ENCODE measurements at regions not wholly inside any gene's neighbourhood (a gene's known extent, or its start where the extent isn't known, plus 50 kb on each side); places are given as distances from the start of the nearest gene placed in this dataset.
"Not testable (repeated sequence)": the region's sequence is repeated elsewhere in the genome, so short reads cannot be mapped to it uniquely, and the experiment has no call there.

GRCh38 chr5:163917747-163918146 is 412.3 kb downstream of the MAT2B start:
- no peaks in the 10 kb centered on the region for H3K4me1 Mint-ChIP-seq (ENCODE audit: low read depth)
- H3K4me3 Mint-ChIP-seq = no peak overlapping the region
- no peaks in the 10 kb centered on the region for H3K36me3 Mint-ChIP-seq
- H3K27ac Mint-ChIP-seq = no peak overlapping the region
- no peaks in the 10 kb centered on the region for H3K27me3 Mint-ChIP-seq
- peaks cover 4% of the 10 kb centered on the region for H3K9me3 Mint-ChIP-seq (ENCODE audit: low read depth)

- H3K4me1 Mint-ChIP-seq (ENCODE audit: low read depth); H3K36me3 Mint-ChIP-seq; H3K9me3 Mint-ChIP-seq (ENCODE audit: low read depth); H3K27me3 Mint-ChIP-seq; H3K4me3 Mint-ChIP-seq; H3K27ac Mint-ChIP-seq: not testable (repeated sequence)
Observed at GRCh38 chr5:163934990-163935389, 429.6 kb downstream of the MAT2B start.

- no peaks in the 10 kb centered on the region for H3K9me3 Mint-ChIP-seq (ENCODE audit: low read depth)
- no peak overlapping the region for H3K4me3 Mint-ChIP-seq
- H3K27me3 Mint-ChIP-seq = no peaks in the 10 kb centered on the region
- no peaks in the 10 kb centered on the region for H3K36me3 Mint-ChIP-seq
- no peaks in the 10 kb centered on the region for H3K4me1 Mint-ChIP-seq (ENCODE audit: low read depth)
- H3K27ac Mint-ChIP-seq = no peak overlapping the region
Observed at GRCh38 chr5:163938595-163938994, 433.2 kb downstream of the MAT2B start.

GRCh38 chr5:163941079-163941478 is 435.7 kb downstream of the MAT2B start:
- Mint-ChIP-seq H3K36me3 (no peaks in the 10 kb centered on the region), H3K4me1 (ENCODE audit: low read depth) (no peaks in the 10 kb centered on the region), H3K4me3 (no peak overlapping the region), H3K9me3 (ENCODE audit: low read depth) (no peaks in the 10 kb centered on the region), H3K27me3 (no peaks in the 10 kb centered on the region), H3K27ac (no peak overlapping the region)

GRCh38 chr5:163943546-163943945 is 438.1 kb downstream of the MAT2B start:
- H3K27me3 Mint-ChIP-seq = no peaks in the 10 kb centered on the region

GRCh38 chr5:163944738-163945137 is 439.3 kb downstream of the MAT2B start:
- Mint-ChIP-seq H3K27ac (no peak overlapping the region), H3K27me3 (no peaks in the 10 kb centered on the region), H3K9me3 (ENCODE audit: low read depth) (peaks cover 3% of the 10 kb centered on the region), H3K36me3 (no peaks in the 10 kb centered on the region), H3K4me1 (ENCODE audit: low read depth) (no peaks in the 10 kb centered on the region), H3K4me3 (no peak overlapping the region)

More at GRCh38 chr5:163943546-163943945, 438.1 kb downstream of the MAT2B start:
- Mint-ChIP-seq H3K4me1 (ENCODE audit: low read depth) (no peaks in the 10 kb centered on the region), H3K9me3 (ENCODE audit: low read depth) (peaks cover 3% of the 10 kb centered on the region), H3K27ac (no peak overlapping the region), H3K36me3 (no peaks in the 10 kb centered on the region), H3K4me3 (no peak overlapping the region)

- H3K4me1 Mint-ChIP-seq (ENCODE audit: low read depth) = no peaks in the 10 kb centered on the region
- no peak overlapping the region for H3K27ac Mint-ChIP-seq
- no peak overlapping the region for H3K4me3 Mint-ChIP-seq
- H3K36me3 Mint-ChIP-seq = no peaks in the 10 kb centered on the region
- no peaks in the 10 kb centered on the region for H3K27me3 Mint-ChIP-seq
- H3K9me3 Mint-ChIP-seq (ENCODE audit: low read depth) = peaks cover 3% of the 10 kb centered on the region
Observed at GRCh38 chr5:163947848-163948666, 442.6 kb downstream of the MAT2B start.

- Mint-ChIP-seq H3K36me3 (no peaks in the 10 kb centered on the region), H3K4me3 (no peak overlapping the region), H3K27me3 (no peaks in the 10 kb centered on the region), H3K4me1 (ENCODE audit: low read depth) (no peaks in the 10 kb centered on the region), H3K9me3 (ENCODE audit: low read depth) (peaks cover 3% of the 10 kb centered on the region), H3K27ac (no peak overlapping the region)
Observed at GRCh38 chr5:163950248-163950647, 444.8 kb downstream of the MAT2B start.

- no peak overlapping the region for H3K27ac Mint-ChIP-seq
- H3K4me3 Mint-ChIP-seq = no peak overlapping the region
- H3K9me3 Mint-ChIP-seq (ENCODE audit: low read depth) = peaks cover 3% of the 10 kb centered on the region
- H3K4me1 Mint-ChIP-seq (ENCODE audit: low read depth) = no peaks in the 10 kb centered on the region
- no peaks in the 10 kb centered on the region for H3K36me3 Mint-ChIP-seq
- H3K27me3 Mint-ChIP-seq = no peaks in the 10 kb centered on the region
Observed at GRCh38 chr5:163951069-163951468, 445.6 kb downstream of the MAT2B start.

DNA sequence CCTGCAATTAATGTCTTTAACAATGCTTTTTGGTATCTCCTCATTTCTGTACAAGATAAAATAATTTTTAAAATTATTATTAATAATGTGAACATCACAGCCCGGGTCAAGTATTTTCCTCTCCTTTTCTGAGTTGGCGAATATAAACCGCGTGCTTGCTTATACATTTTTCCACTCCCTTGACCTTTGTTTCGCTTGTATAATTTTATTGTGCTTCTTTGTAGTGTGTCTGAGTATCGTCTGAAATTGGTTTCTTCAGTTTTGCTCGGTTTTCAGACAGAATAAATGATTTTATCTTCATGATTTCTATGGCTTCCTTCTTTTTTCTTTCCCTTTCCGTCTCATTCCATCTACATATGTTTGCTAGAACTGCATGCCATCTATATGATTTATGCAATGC is 448.5 kb downstream of the MAT2B start:
- H3K36me3 Mint-ChIP-seq = no peaks in the 10 kb centered on the region
- H3K4me3 Mint-ChIP-seq = no peak overlapping the region
- no peaks in the 10 kb centered on the region for H3K9me3 Mint-ChIP-seq (ENCODE audit: low read depth)
- H3K27ac Mint-ChIP-seq = no peak overlapping the region
- no peaks in the 10 kb centered on the region for H3K4me1 Mint-ChIP-seq (ENCODE audit: low read depth)
- H3K27me3 Mint-ChIP-seq = no peaks in the 10 kb centered on the region

GRCh38 chr5:163961230-163961629 is 455.8 kb downstream of the MAT2B start:
- H3K4me1 Mint-ChIP-seq (ENCODE audit: low read depth); H3K4me3 Mint-ChIP-seq; H3K9me3 Mint-ChIP-seq (ENCODE audit: low read depth); H3K27ac Mint-ChIP-seq; H3K36me3 Mint-ChIP-seq; H3K27me3 Mint-ChIP-seq: not testable (repeated sequence)

DNA sequence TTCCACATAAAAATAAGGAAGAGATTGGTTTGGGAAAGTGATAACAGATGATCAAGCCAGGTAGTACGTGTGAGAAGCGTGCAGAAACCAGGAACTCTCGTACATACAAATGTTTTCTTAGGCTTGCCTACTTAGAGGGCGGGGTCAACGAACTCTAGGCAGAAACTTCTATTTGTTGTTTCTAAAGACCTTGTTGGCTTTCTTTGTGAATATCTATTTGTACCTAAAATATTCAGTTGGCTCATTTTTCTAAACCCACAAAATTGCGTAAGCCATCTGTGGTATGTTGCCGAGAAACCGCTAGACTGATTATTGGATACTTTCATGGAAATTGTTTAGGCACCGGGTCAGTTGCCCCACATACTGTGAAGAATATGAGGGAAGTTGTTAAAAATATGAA is 458.5 kb downstream of the MAT2B start:
- no peak overlapping the region for H3K27ac Mint-ChIP-seq
- H3K9me3 Mint-ChIP-seq (ENCODE audit: low read depth) = peaks cover 6% of the 10 kb centered on the region
- H3K36me3 Mint-ChIP-seq = no peaks in the 10 kb centered on the region
- no peaks in the 10 kb centered on the region for H3K4me1 Mint-ChIP-seq (ENCODE audit: low read depth)
- no peak overlapping the region for H3K4me3 Mint-ChIP-seq
- no peaks in the 10 kb centered on the region for H3K27me3 Mint-ChIP-seq

DNA sequence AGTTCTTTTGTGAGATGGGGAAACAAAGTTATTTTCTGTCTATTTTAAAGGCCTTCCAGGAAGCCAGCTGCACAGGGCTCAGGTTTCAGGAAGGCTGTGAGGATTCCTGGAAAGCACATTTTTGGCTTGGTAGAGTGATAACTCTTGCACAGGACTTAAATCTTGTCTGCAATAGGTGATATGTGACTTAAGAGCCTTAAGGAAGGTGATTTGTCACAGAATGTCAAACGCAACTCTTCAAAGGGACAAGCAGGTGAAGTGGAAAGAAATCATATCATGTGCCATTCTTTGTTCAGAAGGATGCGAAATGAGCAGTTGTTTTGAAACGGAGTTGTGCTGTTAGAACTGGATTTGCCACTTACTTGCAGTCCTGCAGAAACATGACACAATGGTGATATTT is 459.3 kb downstream of the MAT2B start:
- Mint-ChIP-seq H3K4me1 (ENCODE audit: low read depth) (no peaks in the 10 kb centered on the region), H3K9me3 (ENCODE audit: low read depth) (peaks cover 6% of the 10 kb centered on the region), H3K36me3 (no peaks in the 10 kb centered on the region), H3K27me3 (no peaks in the 10 kb centered on the region), H3K4me3 (no peak overlapping the region), H3K27ac (no peak overlapping the region)

- Mint-ChIP-seq H3K27ac (no peak overlapping the region), H3K4me1 (ENCODE audit: low read depth) (no peaks in the 10 kb centered on the region), H3K9me3 (ENCODE audit: low read depth) (peaks cover 8% of the 10 kb centered on the region), H3K4me3 (no peak overlapping the region), H3K27me3 (no peaks in the 10 kb centered on the region), H3K36me3 (no peaks in the 10 kb centered on the region)
Observed at GRCh38 chr5:163967268-163967667, 461.8 kb downstream of the MAT2B start.

- H3K27ac Mint-ChIP-seq = no peak overlapping the region
- no peaks in the 10 kb centered on the region for H3K36me3 Mint-ChIP-seq
- no peaks in the 10 kb centered on the region for H3K4me1 Mint-ChIP-seq (ENCODE audit: low read depth)
- no peak overlapping the region for H3K4me3 Mint-ChIP-seq
- H3K9me3 Mint-ChIP-seq (ENCODE audit: low read depth) = peaks cover 11% of the 10 kb centered on the region
- H3K27me3 Mint-ChIP-seq = no peaks in the 10 kb centered on the region
Observed at GRCh38 chr5:163968651-163969050, 463.2 kb downstream of the MAT2B start.

DNA sequence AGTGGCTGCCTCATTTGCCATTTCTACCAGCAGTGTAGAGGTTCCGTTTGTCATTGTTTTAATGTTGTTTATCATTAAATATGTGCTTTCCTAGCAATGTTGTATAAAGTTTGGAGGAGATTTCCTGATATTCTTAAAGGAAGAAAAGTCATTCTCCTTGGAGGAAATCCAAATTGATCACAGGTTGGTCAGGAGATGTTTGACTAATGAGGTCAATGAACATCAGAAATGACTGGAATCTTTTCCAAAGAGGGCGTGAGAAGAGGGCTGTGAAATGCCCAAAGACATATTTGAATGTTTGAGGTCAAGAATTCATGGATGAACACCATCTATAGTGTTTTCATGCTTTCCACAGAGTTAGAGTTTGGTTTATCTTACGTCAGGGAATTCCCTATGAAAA is 471.3 kb downstream of the MAT2B start:
- H3K27ac Mint-ChIP-seq = no peak overlapping the region
- no peak overlapping the region for H3K4me3 Mint-ChIP-seq
- no peaks in the 10 kb centered on the region for H3K4me1 Mint-ChIP-seq (ENCODE audit: low read depth)
- H3K9me3 Mint-ChIP-seq (ENCODE audit: low read depth) = peaks cover 10% of the 10 kb centered on the region
- H3K36me3 Mint-ChIP-seq = no peaks in the 10 kb centered on the region
- H3K27me3 Mint-ChIP-seq = no peaks in the 10 kb centered on the region
